ENCODE measurements at regions not wholly inside any gene's neighbourhood (a gene's known extent, or its start where the extent isn't known, plus 50 kb on each side); places are given as distances from the start of the nearest gene placed in this dataset.

DNA sequence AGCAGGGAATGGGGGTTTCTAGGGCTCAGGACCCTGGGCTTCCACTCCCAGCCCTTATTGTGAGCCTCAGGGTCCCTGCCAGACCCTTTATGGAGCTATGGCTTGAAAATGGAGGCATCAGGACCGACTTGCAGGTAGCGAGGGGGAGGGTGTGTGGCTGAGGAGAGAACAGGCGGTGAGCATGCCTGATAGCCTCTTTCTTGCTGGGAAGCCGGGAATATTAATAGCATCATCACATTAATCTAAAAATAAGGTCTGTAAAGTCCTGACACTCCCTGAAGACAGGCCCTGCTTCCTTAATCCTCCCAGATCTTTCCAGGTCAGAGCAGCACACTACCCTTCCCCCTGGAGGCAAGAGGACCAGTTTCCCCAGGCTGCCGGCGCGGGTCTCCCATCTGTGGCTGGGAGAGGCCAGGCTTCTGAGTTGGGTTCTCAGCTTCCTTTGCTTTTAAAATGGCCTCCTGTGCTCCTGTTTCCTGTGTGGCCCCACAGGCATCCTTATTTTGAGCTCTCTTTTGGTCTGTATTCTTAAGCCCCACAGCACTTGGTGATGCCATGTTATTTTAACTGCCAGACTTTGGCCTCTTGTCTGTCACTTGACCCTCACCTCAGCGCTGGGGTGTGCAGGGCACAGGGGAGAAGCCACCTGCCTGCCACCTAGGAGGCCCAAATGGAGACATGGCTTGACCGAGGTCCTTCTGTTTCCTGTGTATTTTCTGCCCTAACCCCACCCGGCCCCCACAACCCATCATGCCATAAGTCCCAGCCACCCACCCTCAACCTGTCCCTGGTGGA is 185.0 kb upstream of the TOPAZ1 start:
- TF ChIP-seq, protein P1, sequence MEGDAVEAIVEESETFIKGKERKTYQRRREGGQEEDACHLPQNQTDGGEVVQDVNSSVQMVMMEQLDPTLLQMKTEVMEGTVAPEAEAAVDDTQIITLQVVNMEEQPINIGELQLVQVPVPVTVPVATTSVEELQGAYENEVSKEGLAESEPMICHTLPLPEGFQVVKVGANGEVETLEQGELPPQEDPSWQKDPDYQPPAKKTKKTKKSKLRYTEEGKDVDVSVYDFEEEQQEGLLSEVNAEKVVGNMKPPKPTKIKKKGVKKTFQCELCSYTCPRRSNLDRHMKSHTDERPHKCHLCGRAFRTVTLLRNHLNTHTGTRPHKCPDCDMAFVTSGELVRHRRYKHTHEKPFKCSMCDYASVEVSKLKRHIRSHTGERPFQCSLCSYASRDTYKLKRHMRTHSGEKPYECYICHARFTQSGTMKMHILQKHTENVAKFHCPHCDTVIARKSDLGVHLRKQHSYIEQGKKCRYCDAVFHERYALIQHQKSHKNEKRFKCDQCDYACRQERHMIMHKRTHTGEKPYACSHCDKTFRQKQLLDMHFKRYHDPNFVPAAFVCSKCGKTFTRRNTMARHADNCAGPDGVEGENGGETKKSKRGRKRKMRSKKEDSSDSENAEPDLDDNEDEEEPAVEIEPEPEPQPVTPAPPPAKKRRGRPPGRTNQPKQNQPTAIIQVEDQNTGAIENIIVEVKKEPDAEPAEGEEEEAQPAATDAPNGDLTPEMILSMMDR (IDR thresholded peaks at IDR 0.05; ENCODE audit: borderline replicate concordance, control extremely low read depth, extremely low read depth, insufficient read depth, missing control alignments), result no peak
- in situ Hi-C loops (cut with MboI; ENCODE audit: low sequenced_read_pairs, unreplicated experiment), result no loop called here
- DNase-seq (ENCODE audit: low spot score), result no peak

DNA sequence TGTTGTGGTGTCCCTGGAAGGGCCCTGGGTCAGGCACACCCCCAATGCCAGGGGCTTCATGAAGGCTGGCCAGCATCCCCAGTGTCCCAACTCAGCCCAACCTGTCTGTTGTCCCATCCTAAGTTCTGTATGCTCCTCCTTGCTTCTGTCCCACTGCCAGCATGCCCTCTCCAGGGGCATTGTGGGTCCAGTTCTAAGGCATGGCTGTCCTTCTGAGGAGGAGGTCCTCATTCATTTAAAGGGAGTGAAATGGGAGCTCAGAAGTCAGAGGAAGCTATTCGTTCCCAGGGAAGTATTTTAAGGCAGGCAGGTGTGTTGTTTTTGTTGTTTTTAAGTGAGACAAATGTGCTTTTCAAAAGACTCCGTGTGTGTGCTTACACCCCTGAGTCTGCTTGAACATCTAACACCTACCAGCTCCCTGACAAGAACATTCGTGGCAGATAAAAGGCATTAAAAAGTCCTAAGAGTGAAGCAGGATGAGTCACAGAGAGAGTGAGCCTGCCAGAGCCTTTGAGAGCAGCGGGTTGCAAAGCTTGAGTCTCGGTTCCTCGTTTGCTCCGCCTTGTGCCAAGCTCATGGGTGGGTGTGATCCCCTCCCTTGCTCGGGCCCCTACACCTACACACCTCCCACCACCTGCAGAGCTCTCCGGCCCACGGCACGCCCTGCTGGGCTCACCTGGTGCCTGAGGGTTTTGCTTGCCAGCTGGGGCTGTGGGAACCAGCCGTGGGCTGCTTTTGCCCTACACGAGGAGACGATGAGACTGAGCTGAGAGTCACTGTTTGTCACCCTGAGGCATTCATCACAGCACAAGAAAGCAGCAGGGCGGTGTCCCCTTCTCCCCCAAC is 183.4 kb upstream of the TOPAZ1 start:
- in situ Hi-C loops (cut with MboI; ENCODE audit: low sequenced_read_pairs, unreplicated experiment), result no loop called here
- peak; percentile 80 for DNase-seq (ENCODE audit: low spot score)
- TF ChIP-seq, protein P1 (IDR thresholded peaks at IDR 0.05; ENCODE audit: borderline replicate concordance, control extremely low read depth, extremely low read depth, insufficient read depth, missing control alignments), result no peak

DNA sequence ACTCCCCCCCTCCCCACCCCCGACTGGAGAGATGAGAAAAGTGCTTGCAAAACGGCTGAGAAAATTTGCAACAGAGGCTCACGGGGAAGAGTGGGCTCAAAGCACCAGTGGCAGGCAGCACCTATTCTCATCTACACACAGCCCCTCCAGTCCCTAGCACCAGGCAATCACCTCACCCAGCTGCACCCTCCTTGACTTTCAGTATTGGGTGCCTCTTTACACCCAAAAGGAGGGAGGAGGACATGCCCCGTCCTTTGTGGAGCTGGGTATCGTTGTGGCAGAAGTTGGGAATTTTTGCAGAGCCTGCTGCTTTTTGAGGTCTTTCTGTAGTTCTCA is 182.8 kb upstream of the TOPAZ1 start:
- TF ChIP-seq, protein P1 (IDR thresholded peaks at IDR 0.05; ENCODE audit: borderline replicate concordance, control extremely low read depth, extremely low read depth, insufficient read depth, missing control alignments), result no peak
- DNase-seq (ENCODE audit: low spot score), result no peak
- in situ Hi-C loops (cut with MboI; ENCODE audit: low sequenced_read_pairs, unreplicated experiment), result no loop called here

DNA sequence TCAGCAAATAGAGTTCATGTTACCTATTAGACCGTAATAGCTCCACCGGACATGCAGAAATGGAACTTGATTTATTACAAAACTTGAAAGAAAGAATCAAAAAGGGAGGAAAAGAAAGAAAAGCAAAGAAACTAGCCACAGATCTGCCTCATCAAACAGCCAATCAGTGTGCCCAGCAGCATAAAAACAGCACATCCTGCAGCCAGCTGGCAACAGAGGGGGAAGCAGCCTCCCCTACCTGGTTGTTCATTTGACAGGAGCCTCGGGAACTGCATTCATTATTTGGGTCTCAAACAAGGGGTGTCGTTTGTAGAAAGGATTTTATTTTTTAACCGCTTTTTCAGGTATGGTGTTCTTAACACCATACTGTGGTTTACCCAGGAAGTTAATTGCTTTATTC is 181.5 kb upstream of the TOPAZ1 start:
- TF ChIP-seq, protein P1 (IDR thresholded peaks at IDR 0.05; ENCODE audit: borderline replicate concordance, control extremely low read depth, extremely low read depth, insufficient read depth, missing control alignments), result no peak
- DNase-seq (ENCODE audit: low spot score), result no peak
- in situ Hi-C loops (cut with MboI; ENCODE audit: low sequenced_read_pairs, unreplicated experiment), result no loop called here

DNA sequence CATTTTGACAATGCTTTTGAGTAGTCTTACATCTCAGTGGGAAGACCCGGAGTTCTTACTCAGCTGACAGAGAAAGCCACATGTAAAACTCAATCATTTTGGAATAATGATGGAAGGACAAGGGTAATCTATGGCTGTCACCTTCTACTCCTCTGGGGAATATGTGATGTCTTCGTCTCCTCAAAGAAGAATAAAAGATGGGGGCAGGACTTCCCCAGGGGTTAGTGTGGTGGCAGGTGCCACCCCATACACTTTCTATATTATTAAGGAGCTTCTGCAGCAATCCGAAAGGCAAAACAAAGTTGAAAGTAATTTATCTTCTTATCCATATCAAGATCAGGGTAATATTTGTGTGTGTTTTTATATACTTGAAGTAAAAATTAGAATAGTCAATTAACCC is 180.4 kb upstream of the TOPAZ1 start:
- in situ Hi-C loops (cut with MboI; ENCODE audit: low sequenced_read_pairs, unreplicated experiment), result no loop called here
- TF ChIP-seq, protein P1 (IDR thresholded peaks at IDR 0.05; ENCODE audit: borderline replicate concordance, control extremely low read depth, extremely low read depth, insufficient read depth, missing control alignments), result no peak

DNA sequence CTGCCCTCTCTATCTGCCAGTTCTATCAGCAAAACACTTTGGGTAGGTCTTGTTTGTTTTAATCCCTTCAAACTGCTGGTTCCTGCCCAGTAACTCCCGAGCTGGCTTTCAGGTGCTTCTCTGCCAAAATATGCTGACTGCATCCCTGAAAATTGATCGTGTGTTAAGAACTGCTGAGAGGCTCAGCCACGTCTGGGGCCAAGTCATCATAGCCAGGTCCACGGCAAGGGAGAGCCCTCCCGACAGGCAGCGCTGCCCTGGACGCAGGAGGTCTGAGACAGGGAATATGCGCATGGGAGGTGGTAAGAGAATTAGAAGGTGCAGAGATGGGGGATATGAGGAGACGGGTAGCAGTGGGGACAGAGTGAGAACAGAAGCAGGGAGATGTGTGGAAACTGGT is 179.7 kb upstream of the TOPAZ1 start:
- in situ Hi-C loops (cut with MboI; ENCODE audit: low sequenced_read_pairs, unreplicated experiment), result no loop called here
- TF ChIP-seq, protein P1 (IDR thresholded peaks at IDR 0.05; ENCODE audit: borderline replicate concordance, control extremely low read depth, extremely low read depth, insufficient read depth, missing control alignments), result no peak
- DNase-seq (ENCODE audit: low spot score), result no peak

More for the DNA sequence above, 180.4 kb upstream of the TOPAZ1 start:
- DNase-seq (ENCODE audit: low spot score), result no peak
